Colonic mucosa (tissue), 4 donors: ENCODE measurements at regions not wholly inside any gene's neighbourhood (a gene's known extent, or its start where the extent isn't known, plus 50 kb on each side); places are given as distances from the start of the nearest gene placed in this dataset.

Source experiments
- DNase-seq: peaks from one replicate; pipeline ENCODE4 v3.0.0-alpha.2; 2020
- H3K27ac ChIP-seq: fragments of 200-600 bp; one replicate; pipeline ENCODE4 v1.8.0; 2021
- H3K27me3 ChIP-seq: fragments of 200-600 bp; one replicate; pipeline ENCODE4 v1.8.0; 2021
- H3K36me3 ChIP-seq: fragments of 200-600 bp; one replicate; pipeline ENCODE4 v1.8.0; 2021
- H3K4me1 ChIP-seq: fragments of 200-600 bp; one replicate; pipeline ENCODE4 v1.8.0; 2021; ENCODE audit warnings: mild to moderate bottlenecking
- H3K4me3 ChIP-seq: fragments of 200-600 bp; one replicate; pipeline ENCODE4 v1.8.0; 2021
- H3K9ac ChIP-seq, 2 donors: one replicate each; pipeline ENCODE4 v1.7.0; 2013; ENCODE audit warnings: control low read depth in 2 of 2, low read depth in 2 of 2, low read length in 2 of 2
- H3K9me3 ChIP-seq: fragments of 200-600 bp; one replicate; pipeline ENCODE4 v1.8.0; 2021
- CTCF ChIP-seq: fragments of 200-600 bp; IDR thresholded peaks from one replicate; pipeline ENCODE4 v1.8.0; 2022; ENCODE audit warnings: antibody characterized with exemption, mild to moderate bottlenecking
- intact Hi-C: fragments of 100-400 bp; cut with DNase I; formaldehyde crosslinking; loops from one replicate; pipeline ENCODE4 v1.14.1; 2022
- donor health status: healthy.
- donor health status: DM: no; HTN: no; CAD: no.
- donor health status: DM: no; HTN: no; CAD: no.

DNA sequence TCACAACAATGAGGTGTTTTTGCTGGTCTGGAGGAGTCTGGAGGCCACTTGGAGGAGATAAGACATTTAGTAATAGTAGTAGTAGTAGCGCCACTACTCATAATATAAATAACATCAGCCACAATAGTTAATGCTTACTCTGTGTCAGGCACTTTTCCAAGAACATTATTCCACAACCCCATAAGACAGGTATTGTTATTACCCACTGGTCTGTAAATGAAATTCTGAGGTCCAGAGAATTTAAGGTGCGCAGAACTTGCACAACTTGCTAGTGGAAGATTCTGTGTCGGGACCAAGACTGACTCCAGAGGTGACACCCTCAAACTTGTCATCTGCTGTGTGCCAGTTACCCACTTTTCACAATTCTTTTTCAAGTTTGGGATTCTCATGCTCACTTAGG lies 106.5 kb downstream of the MRM1 start:
- H3K9ac ChIP-seq, result no peak overlapping the region
- H3K4me3 ChIP-seq, result no peak overlapping the region
- intact Hi-C loops, result loop anchor here (5.0 kb wide), 1 partner anchor 76 kb away; no protein-coding TSS in a partner anchor
- no peak overlapping the region for H3K27ac ChIP-seq
- no peaks in the 10 kb centered on the region for H3K9me3 ChIP-seq
- peaks cover 6% of the 10 kb centered on the region for H3K27me3 ChIP-seq
- no peaks in the 10 kb centered on the region for H3K4me1 ChIP-seq
- H3K36me3 ChIP-seq, result no peaks in the 10 kb centered on the region
- no peak for TF ChIP-seq CTCF
- no peak for DNase-seq

- intact Hi-C loops, result no loop called here
- no peaks in the 10 kb centered on the region for H3K27me3 ChIP-seq
- no peaks in the 10 kb centered on the region for H3K9me3 ChIP-seq
- no peaks in the 10 kb centered on the region for H3K4me1 ChIP-seq
- no peak overlapping the region for H3K9ac ChIP-seq
- no peak overlapping the region for H3K4me3 ChIP-seq
- H3K27ac ChIP-seq, result no peak overlapping the region
- no peaks in the 10 kb centered on the region for H3K36me3 ChIP-seq
- no peak for TF ChIP-seq CTCF
- DNase-seq, result no peak
These were observed 113.4 kb downstream of the MRM1 start for GRCh38 chr17:36714789-36715188.

- DNase-seq, result no peak
- Histone ChIP-seq H3K9ac (no peak overlapping the region), H3K4me3 (no peak overlapping the region), H3K4me1 (no peaks in the 10 kb centered on the region), H3K27ac (no peak overlapping the region), H3K9me3 (no peaks in the 10 kb centered on the region), H3K27me3 (no peaks in the 10 kb centered on the region), H3K36me3 (no peaks in the 10 kb centered on the region)
- TF ChIP-seq CTCF, result no peak
- intact Hi-C loops, result no loop called here
These were observed 114.6 kb downstream of the MRM1 start for GRCh38 chr17:36715951-36716350.

DNA sequence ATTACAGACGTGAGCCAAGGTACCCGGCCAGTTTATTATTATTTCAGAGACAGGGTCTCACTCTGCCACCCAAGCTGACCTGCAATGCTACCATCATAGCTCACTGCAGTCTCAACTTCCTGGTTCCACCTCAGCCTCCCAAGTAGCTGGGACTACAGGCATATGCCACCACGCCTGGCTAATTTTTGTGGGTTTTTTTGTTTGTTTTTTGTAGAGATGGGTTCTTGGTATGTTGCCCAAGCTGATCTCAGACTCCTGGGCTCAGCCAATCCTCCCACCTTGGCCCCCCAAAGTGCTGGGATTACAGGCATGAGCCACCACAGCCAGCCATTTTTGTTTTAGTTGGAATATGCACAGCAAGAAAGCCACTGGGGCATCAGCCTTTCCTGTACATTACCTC lies 115.7 kb downstream of the MRM1 start:
- H3K9ac ChIP-seq, result no peak overlapping the region
- intact Hi-C loops, result no loop called here
- H3K36me3 ChIP-seq, result no peaks in the 10 kb centered on the region
- no peak for TF ChIP-seq CTCF
- no peak for DNase-seq
- H3K9me3 ChIP-seq, result no peaks in the 10 kb centered on the region
- no peak overlapping the region for H3K4me3 ChIP-seq
- H3K4me1 ChIP-seq, result no peaks in the 10 kb centered on the region
- H3K27me3 ChIP-seq, result no peaks in the 10 kb centered on the region
- H3K27ac ChIP-seq, result no peak overlapping the region

DNA sequence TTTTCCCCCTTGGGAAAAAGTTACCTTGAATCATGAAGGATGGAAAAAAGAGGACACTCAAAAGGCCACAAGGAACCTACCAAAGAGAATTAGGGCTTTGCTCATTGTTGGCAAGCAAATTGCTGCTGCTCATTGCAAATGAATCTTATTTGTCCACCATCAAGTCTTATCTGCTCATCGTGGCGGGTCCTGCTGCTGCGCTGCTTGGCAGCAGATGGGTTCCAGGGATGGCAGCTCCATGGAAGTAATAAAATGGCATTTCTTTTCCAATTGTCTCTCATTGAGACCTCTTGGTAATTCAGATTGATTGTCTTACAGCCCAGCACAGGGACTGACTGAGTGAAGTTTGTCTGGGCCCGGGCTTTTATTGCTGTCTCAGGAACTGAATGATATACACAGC lies 118.7 kb downstream of the MRM1 start:
- Histone ChIP-seq H3K9ac (no peak overlapping the region), H3K27me3 (no peaks in the 10 kb centered on the region), H3K27ac (no peak overlapping the region), H3K4me1 (no peaks in the 10 kb centered on the region), H3K36me3 (no peaks in the 10 kb centered on the region), H3K9me3 (no peaks in the 10 kb centered on the region), H3K4me3 (no peak overlapping the region)
- intact Hi-C loops, result no loop called here
- TF ChIP-seq CTCF, result no peak
- DNase-seq, result no peak

DNA sequence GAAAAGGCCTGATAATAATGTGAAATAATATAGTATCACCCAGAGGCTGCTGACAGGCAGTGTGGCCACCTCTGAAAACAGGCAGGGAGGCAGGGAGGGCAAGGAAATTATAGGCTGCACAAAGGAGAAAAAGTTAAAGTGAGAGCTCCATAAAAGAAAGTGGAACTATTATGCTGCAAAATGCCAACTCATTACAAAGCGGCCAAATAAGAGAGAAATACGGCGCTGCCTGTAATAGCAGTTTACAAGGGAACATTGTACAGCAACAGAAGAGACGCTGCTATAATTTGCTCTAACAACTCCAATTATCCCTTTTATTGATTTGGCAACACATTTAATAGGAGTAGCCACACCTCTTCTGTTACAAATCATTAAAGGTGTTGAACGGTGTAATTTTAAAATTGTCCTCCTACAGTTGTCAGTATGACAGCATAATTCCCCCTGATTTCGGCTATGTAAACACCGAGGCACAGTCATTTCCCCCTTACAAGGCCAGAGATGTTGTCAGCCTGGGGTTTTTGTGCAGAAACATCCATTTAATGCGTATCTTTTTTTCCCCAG lies 120.3 kb downstream of the MRM1 start:
- H3K4me1 ChIP-seq, result no peaks in the 10 kb centered on the region
- peak overlapping the region in 1 of 2 donors; percentile 30 for H3K9ac ChIP-seq
- peak overlapping the region; percentile 55 for H3K27ac ChIP-seq
- intact Hi-C loops, result no loop called here
- H3K4me3 ChIP-seq, result peak overlapping the region; percentile 39
- no peak for TF ChIP-seq CTCF
- H3K9me3 ChIP-seq, result no peaks in the 10 kb centered on the region
- H3K36me3 ChIP-seq, result no peaks in the 10 kb centered on the region
- DNase-seq, result no peak
- H3K27me3 ChIP-seq, result no peaks in the 10 kb centered on the region
